Panc1 (cell line): ENCODE measurements at regions not wholly inside any gene's neighbourhood (a gene's known extent, or its start where the extent isn't known, plus 50 kb on each side); places are given as distances from the start of the nearest gene placed in this dataset.

Experiments
- ATAC-seq: fragments of 200-7000 bp; cut with Tn5 transposase; 2 replicates; pipeline ENCODE4 v1.9.1; 2020; ENCODE audit warnings: mild to moderate bottlenecking, moderate library complexity
- BruUV-seq: library from RNA; stranded (reverse); fragments of 400-500 nt; replicated peaks from 2 replicates; lab custom pipeline; 2021; lab: Mats Ljungman, UMichigan
- CTCF ChIA-PET: fragments of 300-600 bp; sonication (Branson Sonifier 250); formaldehyde crosslinking; loops from one replicate; lab custom pipeline; 2022; ENCODE audit warnings: antibody characterized with exemption; lab: Charles Lee
- POLR2A ChIA-PET: fragments of 300-600 bp; sonication (Branson Sonifier 250); formaldehyde crosslinking; loops from one replicate; lab custom pipeline; 2022; ENCODE audit warnings: antibody characterized with exemption; lab: Charles Lee
- DNase-seq: peaks from one replicate; pipeline ENCODE4 v3.0.0-alpha.2; 2010; ENCODE audit warnings: low read depth, low spot score
- H3K27ac ChIP-seq: 2 replicates; pipeline ENCODE4 v1.5.1; 2011; ENCODE audit warnings: mild to moderate bottlenecking, low read length, inconsistent platforms
- H3K27me3 ChIP-seq: fragments of 200-500 bp; sonication (Bioruptor generic); 2 replicates; pipeline ENCODE4 v1.6.0; 2014; ENCODE audit warnings: low read length, inconsistent platforms; ENCODE audit not compliant: control insufficient read depth, insufficient read depth
- H3K36me3 ChIP-seq: fragments of 200-500 bp; sonication (Bioruptor generic); 2 replicates; pipeline ENCODE4 v1.5.1; 2014; ENCODE audit warnings: inconsistent platforms, mild to moderate bottlenecking, low read length, moderate library complexity; ENCODE audit not compliant: control insufficient read depth, insufficient read depth
- H3K4me1 ChIP-seq: 2 replicates; pipeline ENCODE4 v1.5.1; 2011; ENCODE audit warnings: inconsistent platforms, mild to moderate bottlenecking, low read length, moderate library complexity; ENCODE audit not compliant: control insufficient read depth, insufficient read depth
- H3K4me3 ChIP-seq, 2 experiments: 2 replicates each; pipeline ENCODE4 v1.5.1; 2011 to 2012; ENCODE audit warnings: low read depth in 2 of 2, low read length in 2 of 2, mild to moderate bottlenecking in 2 of 2, inconsistent platforms in 1 of 2, moderate library complexity in 1 of 2
- H3K9me3 ChIP-seq: fragments of 200-500 bp; sonication (Bioruptor generic); 2 replicates; pipeline ENCODE4 v1.5.1; 2014; ENCODE audit warnings: low read depth, mild to moderate bottlenecking, inconsistent platforms, low read length, moderate library complexity; ENCODE audit not compliant: control insufficient read depth, insufficient read depth
- POLR2AphosphoS5 ChIP-seq: IDR thresholded peaks from 2 replicates; pipeline ENCODE4 v1.6.1; 2012; ENCODE audit warnings: mild to moderate bottlenecking, low read depth, low read length, moderate library complexity
- SIN3A ChIP-seq: IDR thresholded peaks from 2 replicates; pipeline ENCODE4 v1.6.1; 2012; ENCODE audit warnings: low read depth, mild to moderate bottlenecking, low read length, moderate library complexity, borderline replicate concordance; ENCODE audit not compliant: insufficient read depth
- TCF7L2 ChIP-seq: IDR thresholded peaks from 2 replicates; pipeline ENCODE4 v1.6.1; 2011; ENCODE audit warnings: mild to moderate bottlenecking, low read depth, low read length, inconsistent platforms
- in situ Hi-C: cut with HindIII; loops from 2 replicates; pipeline ENCODE4 v1.10.0; 2016; ENCODE audit warnings: low sequenced_read_pairs, low pct_unique_long_range_greater_than_20kb
- intact Hi-C: fragments of 100-400 bp; cut with micrococcal nuclease; formaldehyde crosslinking; loops from one replicate; pipeline ENCODE4 v1.10.0; 2022; ENCODE audit not compliant: unreplicated experiment
- TF ChIP-seq, protein P1 (sequence below): fragments of 450-650 bp; IDR thresholded peaks from 2 replicates; pipeline ENCODE4 v1.5.1; 2017; ENCODE audit warnings: mild to moderate bottlenecking
- TF ChIP-seq, protein P2 (sequence below), 2 experiments: IDR thresholded peaks; 2 replicates each; pipeline ENCODE4 v1.6.1; 2011 to 2012; ENCODE audit warnings: low read depth in 2 of 2, control low read depth in 1 of 2, low read length in 1 of 2, mild to moderate bottlenecking in 1 of 2, moderate library complexity in 1 of 2; ENCODE audit not compliant: insufficient read depth in 1 of 2

DNA sequence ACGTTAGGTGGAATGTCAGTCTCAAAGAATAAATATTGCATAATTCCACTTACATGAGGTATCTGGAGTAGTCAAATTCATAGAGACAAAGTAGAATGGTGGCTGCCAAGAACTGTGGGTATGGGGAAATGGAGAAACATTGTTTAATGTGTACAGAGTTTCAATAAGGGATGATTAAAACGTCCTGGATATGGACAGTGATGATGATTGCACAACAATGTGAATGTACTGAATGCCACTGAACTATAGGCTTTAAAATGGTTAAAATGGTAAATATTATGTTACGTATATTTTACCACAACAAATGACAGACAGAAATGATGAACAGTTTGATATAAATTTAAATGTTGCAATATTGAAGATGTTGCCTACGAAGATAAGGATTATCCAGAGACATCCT, 602.0 kb upstream of the PKDCC start:
- no peak for DNase-seq
- CTCF ChIA-PET = no interaction called here
- intact Hi-C loops (no loop called here), in situ Hi-C loops (no loop called here)
- Histone ChIP-seq H3K4me3 (no peak overlapping the region), H3K36me3 (no peaks in the 10 kb centered on the region), H3K4me1 (no peaks in the 10 kb centered on the region), H3K9me3 (no peaks in the 10 kb centered on the region), H3K27ac (no peak overlapping the region), H3K27me3 (no peaks in the 10 kb centered on the region)
- POLR2A ChIA-PET = no interaction called here
- no TSS peak for BruUV-seq
- ATAC-seq = no peak
- TF ChIP-seq SIN3A (no peak), POLR2AphosphoS5 (no peak), TCF7L2 (no peak)
- TF ChIP-seq, protein P1, sequence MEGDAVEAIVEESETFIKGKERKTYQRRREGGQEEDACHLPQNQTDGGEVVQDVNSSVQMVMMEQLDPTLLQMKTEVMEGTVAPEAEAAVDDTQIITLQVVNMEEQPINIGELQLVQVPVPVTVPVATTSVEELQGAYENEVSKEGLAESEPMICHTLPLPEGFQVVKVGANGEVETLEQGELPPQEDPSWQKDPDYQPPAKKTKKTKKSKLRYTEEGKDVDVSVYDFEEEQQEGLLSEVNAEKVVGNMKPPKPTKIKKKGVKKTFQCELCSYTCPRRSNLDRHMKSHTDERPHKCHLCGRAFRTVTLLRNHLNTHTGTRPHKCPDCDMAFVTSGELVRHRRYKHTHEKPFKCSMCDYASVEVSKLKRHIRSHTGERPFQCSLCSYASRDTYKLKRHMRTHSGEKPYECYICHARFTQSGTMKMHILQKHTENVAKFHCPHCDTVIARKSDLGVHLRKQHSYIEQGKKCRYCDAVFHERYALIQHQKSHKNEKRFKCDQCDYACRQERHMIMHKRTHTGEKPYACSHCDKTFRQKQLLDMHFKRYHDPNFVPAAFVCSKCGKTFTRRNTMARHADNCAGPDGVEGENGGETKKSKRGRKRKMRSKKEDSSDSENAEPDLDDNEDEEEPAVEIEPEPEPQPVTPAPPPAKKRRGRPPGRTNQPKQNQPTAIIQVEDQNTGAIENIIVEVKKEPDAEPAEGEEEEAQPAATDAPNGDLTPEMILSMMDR = no peak
- TF ChIP-seq, protein P2, sequence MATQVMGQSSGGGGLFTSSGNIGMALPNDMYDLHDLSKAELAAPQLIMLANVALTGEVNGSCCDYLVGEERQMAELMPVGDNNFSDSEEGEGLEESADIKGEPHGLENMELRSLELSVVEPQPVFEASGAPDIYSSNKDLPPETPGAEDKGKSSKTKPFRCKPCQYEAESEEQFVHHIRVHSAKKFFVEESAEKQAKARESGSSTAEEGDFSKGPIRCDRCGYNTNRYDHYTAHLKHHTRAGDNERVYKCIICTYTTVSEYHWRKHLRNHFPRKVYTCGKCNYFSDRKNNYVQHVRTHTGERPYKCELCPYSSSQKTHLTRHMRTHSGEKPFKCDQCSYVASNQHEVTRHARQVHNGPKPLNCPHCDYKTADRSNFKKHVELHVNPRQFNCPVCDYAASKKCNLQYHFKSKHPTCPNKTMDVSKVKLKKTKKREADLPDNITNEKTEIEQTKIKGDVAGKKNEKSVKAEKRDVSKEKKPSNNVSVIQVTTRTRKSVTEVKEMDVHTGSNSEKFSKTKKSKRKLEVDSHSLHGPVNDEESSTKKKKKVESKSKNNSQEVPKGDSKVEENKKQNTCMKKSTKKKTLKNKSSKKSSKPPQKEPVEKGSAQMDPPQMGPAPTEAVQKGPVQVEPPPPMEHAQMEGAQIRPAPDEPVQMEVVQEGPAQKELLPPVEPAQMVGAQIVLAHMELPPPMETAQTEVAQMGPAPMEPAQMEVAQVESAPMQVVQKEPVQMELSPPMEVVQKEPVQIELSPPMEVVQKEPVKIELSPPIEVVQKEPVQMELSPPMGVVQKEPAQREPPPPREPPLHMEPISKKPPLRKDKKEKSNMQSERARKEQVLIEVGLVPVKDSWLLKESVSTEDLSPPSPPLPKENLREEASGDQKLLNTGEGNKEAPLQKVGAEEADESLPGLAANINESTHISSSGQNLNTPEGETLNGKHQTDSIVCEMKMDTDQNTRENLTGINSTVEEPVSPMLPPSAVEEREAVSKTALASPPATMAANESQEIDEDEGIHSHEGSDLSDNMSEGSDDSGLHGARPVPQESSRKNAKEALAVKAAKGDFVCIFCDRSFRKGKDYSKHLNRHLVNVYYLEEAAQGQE (IDR thresholded peaks at IDR 0.05; ENCODE audit: insufficient read depth in 1 of 2, low read depth in 2 of 2, low read length in 1 of 2) = no peak

DNA sequence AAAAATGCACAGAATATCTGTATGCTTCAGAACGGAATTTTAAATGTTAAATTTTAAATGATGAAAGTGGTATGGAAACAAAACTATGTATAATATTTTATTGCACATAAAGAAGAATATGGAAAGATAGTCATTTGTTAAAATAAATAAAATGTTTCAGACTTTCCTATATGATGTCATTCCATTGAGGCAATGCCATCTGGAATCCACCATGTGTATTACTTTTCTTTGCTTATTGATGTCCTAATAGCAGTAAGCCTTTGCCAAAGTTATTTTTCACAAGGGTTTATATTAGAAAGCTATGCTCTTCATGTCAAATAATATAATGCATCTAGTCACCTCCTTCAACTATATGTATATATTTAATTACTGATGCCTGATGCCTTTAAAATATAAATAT, 601.6 kb upstream of the PKDCC start:
- Histone ChIP-seq H3K9me3 (no peaks in the 10 kb centered on the region), H3K4me1 (no peaks in the 10 kb centered on the region), H3K27ac (no peak overlapping the region), H3K36me3 (no peaks in the 10 kb centered on the region), H3K4me3 (no peak overlapping the region), H3K27me3 (no peaks in the 10 kb centered on the region)
- no TSS peak for BruUV-seq
- POLR2A ChIA-PET = no interaction called here
- no peak for DNase-seq
- intact Hi-C loops (no loop called here), in situ Hi-C loops (no loop called here)
- no peak for ATAC-seq
- TF ChIP-seq, protein P2 (IDR thresholded peaks at IDR 0.05; ENCODE audit: insufficient read depth in 1 of 2, low read depth in 2 of 2, low read length in 1 of 2) = no peak
- TF ChIP-seq POLR2AphosphoS5 (no peak), TCF7L2 (no peak), SIN3A (no peak)
- TF ChIP-seq, protein P1 = no peak
- CTCF ChIA-PET = no interaction called here
